ENCODE measurements at regions not wholly inside any gene's neighbourhood (a gene's known extent, or its start where the extent isn't known, plus 50 kb on each side); places are given as distances from the start of the nearest gene placed in this dataset.

- TF ChIP-seq MGA (IDR thresholded peaks at IDR 0.05) = no peak
- TF ChIP-seq FIP1L1 (IDR thresholded peaks at IDR 0.05; ENCODE audit: low read depth, low read length, poor library complexity, severe bottlenecking) = no peak
- TF ChIP-seq KDM5B (IDR thresholded peaks at IDR 0.05; ENCODE audit: insufficient replicate concordance, low read depth, low read length) = no peak
Observed at GRCh38 chr7:35495377-35495776, 199.6 kb downstream of the HERPUD2 start.
